ENCODE measurements at regions not wholly inside any gene's neighbourhood (a gene's known extent, or its start where the extent isn't known, plus 50 kb on each side); places are given as distances from the start of the nearest gene placed in this dataset.
"Not testable (repeated sequence)": the region's sequence is repeated elsewhere in the genome, so short reads cannot be mapped to it uniquely, and the experiment has no call there.

DNA sequence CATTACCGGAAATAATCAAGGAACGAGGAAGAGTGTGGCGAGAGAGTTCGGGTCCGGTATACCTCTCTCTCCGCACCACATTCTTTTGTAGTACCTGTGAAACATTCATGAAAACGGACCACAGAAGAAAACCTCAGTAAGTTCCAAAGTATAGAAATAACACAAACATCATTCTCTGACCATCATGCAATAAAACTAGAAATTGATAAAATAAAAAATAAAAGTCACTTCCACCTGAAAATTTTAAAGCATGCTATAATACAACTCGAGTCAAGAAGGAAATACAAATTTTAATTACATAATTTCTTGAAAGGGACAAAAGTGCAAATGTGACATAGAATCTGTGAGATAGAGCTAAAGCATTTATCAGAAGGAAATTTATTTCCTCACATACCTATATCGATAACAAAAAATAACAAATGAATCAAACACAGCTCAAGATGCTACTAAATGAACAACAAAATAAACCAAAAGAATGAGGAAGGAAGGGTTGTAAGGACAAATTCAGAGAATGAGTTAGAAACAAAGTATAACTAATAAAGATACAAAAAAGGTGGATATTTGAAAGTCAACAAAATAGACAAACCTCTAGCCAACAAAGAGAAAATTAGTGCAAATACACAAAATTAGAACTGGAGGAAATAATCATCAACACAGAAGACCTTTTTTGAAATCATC, 84.2 kb downstream of the TRIM27 start:
- intact Hi-C loops (cut with micrococcal nuclease): no loop called here
- Histone ChIP-seq H3K27me3 (ENCODE audit: low read depth) (peaks cover 51% of the 10 kb centered on the region), H3K4me3 (peak overlapping the region; percentile 77), H3K9me3 (replicated peaks) (no peaks in the 10 kb centered on the region), H3K36me3 (no peaks in the 10 kb centered on the region), H3K27ac (replicated peaks) (no peak overlapping the region), H3K4me1 (peaks cover 24% of the 10 kb centered on the region)
- TF ChIP-seq, protein P1, sequence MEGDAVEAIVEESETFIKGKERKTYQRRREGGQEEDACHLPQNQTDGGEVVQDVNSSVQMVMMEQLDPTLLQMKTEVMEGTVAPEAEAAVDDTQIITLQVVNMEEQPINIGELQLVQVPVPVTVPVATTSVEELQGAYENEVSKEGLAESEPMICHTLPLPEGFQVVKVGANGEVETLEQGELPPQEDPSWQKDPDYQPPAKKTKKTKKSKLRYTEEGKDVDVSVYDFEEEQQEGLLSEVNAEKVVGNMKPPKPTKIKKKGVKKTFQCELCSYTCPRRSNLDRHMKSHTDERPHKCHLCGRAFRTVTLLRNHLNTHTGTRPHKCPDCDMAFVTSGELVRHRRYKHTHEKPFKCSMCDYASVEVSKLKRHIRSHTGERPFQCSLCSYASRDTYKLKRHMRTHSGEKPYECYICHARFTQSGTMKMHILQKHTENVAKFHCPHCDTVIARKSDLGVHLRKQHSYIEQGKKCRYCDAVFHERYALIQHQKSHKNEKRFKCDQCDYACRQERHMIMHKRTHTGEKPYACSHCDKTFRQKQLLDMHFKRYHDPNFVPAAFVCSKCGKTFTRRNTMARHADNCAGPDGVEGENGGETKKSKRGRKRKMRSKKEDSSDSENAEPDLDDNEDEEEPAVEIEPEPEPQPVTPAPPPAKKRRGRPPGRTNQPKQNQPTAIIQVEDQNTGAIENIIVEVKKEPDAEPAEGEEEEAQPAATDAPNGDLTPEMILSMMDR (IDR thresholded peaks at IDR 0.05; ENCODE audit: borderline replicate concordance): no peak
- no peak for DNase-seq

DNA sequence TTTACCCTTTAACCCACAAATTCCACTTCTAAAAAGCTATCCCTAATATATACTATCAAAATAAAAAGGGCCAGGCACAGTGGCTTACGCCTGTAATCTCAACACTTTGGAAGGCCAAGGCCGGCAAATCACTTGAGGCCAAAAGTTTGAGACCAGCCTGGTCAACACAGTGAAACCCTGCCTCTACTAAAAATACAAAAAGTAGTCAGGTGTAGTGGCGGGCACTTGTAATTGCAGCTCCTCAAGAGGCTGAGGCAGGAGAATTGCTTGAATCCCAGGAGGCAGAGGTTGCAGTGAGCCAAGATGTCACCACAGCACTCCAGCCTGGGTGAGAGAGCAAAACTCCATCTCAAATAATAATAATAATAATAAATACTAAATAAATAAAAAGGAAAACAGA, 82.5 kb downstream of the TRIM27 start:
- H3K4me1 ChIP-seq: peaks cover 24% of the 10 kb centered on the region
- H3K36me3 ChIP-seq: no peaks in the 10 kb centered on the region
- no peaks in the 10 kb centered on the region for H3K9me3 ChIP-seq (replicated peaks)
- no peak for DNase-seq
- H3K27me3 ChIP-seq (ENCODE audit: low read depth): peaks cover 53% of the 10 kb centered on the region
- no peak overlapping the region for H3K4me3 ChIP-seq
- no peak overlapping the region for H3K27ac ChIP-seq (replicated peaks)
- TF ChIP-seq, protein P1 (IDR thresholded peaks at IDR 0.05; ENCODE audit: borderline replicate concordance): no peak
- intact Hi-C loops (cut with micrococcal nuclease): no loop called here

DNA sequence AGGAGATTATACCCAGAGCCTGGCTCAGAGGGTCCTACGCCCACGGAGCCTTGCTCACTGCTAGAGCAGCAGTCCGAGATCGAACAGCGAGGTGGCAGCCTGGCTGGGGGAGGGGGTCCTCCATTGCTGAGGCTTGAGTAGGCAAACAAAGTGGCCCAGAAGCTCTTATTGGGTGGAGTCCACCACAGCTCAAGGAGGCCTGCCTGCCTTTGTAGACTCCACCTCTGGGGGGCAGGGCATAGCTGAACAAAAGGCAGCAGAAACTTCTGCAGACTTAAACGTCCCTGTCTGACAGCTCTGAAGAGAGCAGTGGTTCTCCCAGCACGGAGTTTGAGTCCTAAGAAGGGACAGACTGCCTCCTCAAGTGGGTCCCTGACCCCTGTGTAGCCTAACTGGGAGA, 75.0 kb downstream of the TRIM27 start:
- H3K36me3 ChIP-seq; intact Hi-C loops (cut with micrococcal nuclease); H3K9me3 ChIP-seq (replicated peaks); H3K4me3 ChIP-seq; H3K4me1 ChIP-seq; H3K27ac ChIP-seq (replicated peaks); DNase-seq: not testable (repeated sequence)
- peaks cover 52% of the 10 kb centered on the region for H3K27me3 ChIP-seq (ENCODE audit: low read depth)

Measured in left ventricle myocardium inferior (tissue), 1 donor.